ENCODE measurements at regions not wholly inside any gene's neighbourhood (a gene's known extent, or its start where the extent isn't known, plus 50 kb on each side); places are given as distances from the start of the nearest gene placed in this dataset.

- Mint-ChIP-seq H3K4me1 (peaks cover 1% of the 10 kb centered on the region), H3K27me3 (ENCODE audit: insufficient read depth, low read depth, poor library complexity) (no peaks in the 10 kb centered on the region), H3K9me3 (no peaks in the 10 kb centered on the region; the same call in 2 of the 3 replicates), H3K36me3 (ENCODE audit: low read depth) (no peaks in the 10 kb centered on the region), H3K27ac (no peak overlapping the region), H3K4me3 (no peak overlapping the region)
- Histone ChIP-seq H3F3A (replicated peaks; ENCODE audit: low read depth) (no peaks in the 10 kb centered on the region), H4K20me1 (replicated peaks; ENCODE audit: insufficient read depth) (no peaks in the 10 kb centered on the region), H3K4me2 (no peak overlapping the region), H3K27ac (ENCODE audit: low read depth) (no peak overlapping the region), H3K4me3 (no peak overlapping the region), H3K79me2 (replicated peaks; ENCODE audit: insufficient read depth) (no peaks in the 10 kb centered on the region), H3K4me1 (ENCODE audit: insufficient read depth) (peaks cover 4% of the 10 kb centered on the region; the same call in 1 of the 2 replicates), H2AFZ (no peak overlapping the region), H3K27me3 (ENCODE audit: insufficient read depth) (no peaks in the 10 kb centered on the region), H3K9me2 (ENCODE audit: insufficient read depth) (peaks cover 11% of the 10 kb centered on the region; the same call in 1 of the 2 replicates), H3K36me3 (ENCODE audit: insufficient read depth) (no peaks in the 10 kb centered on the region)
- ATAC-seq: no peak
- DNase-seq (ENCODE audit: low spot score): no peak
- TF ChIP-seq POLR2AphosphoS5 (IDR thresholded peaks at IDR 0.05; ENCODE audit: low read depth): no peak
- TF ChIP-seq ZNF114 (CRISPR knock-in tag; IDR thresholded peaks at IDR 0.05): no peak
- TF ChIP-seq ZNF462 (CRISPR knock-in tag; IDR thresholded peaks at IDR 0.05): no peak
- TF ChIP-seq NANOG (IDR thresholded peaks at IDR 0.05; ENCODE audit: borderline replicate concordance): no peak
- no peak for TF ChIP-seq REST (IDR thresholded peaks at IDR 0.05; ENCODE audit: unreplicated experiment)
- TF ChIP-seq CREB1 (CRISPR knock-in tag; IDR thresholded peaks at IDR 0.05; ENCODE audit: low read depth): no peak
- TF ChIP-seq JUNB (IDR thresholded peaks at IDR 0.05; ENCODE audit: unreplicated experiment): no peak
- TF ChIP-seq EZH2 (IDR thresholded peaks at IDR 0.05; ENCODE audit: low read depth, unreplicated experiment): no peak
- no peak for TF ChIP-seq CTCF (conservative IDR thresholded peaks at IDR 0.05; ENCODE audit: low read depth in 2 of 2)
- no peak for TF ChIP-seq ZNF331 (CRISPR knock-in tag; IDR thresholded peaks at IDR 0.05; ENCODE audit: low read depth)
- no peak for TF ChIP-seq ETS1 (IDR thresholded peaks at IDR 0.05)
- no peak for TF ChIP-seq EZH2phosphoT487 (IDR thresholded peaks at IDR 0.05; ENCODE audit: unreplicated experiment)
Observed at GRCh38 chr3:20324664-20325478, 138.9 kb upstream of the SGO1 start.
